C4-2B (cell line): ENCODE measurements at regions not wholly inside any gene's neighbourhood (a gene's known extent, or its start where the extent isn't known, plus 50 kb on each side); places are given as distances from the start of the nearest gene placed in this dataset.
"Not testable (repeated sequence)": the region's sequence is repeated elsewhere in the genome, so short reads cannot be mapped to it uniquely, and the experiment has no call there.

ENCODE experiments used
- H3K27ac ChIP-seq: fragments of 450-650 bp; 2 replicates; pipeline ENCODE4 v1.5.1; 2017
- CTCF ChIP-seq: fragments of 450-650 bp; conservative IDR thresholded peaks from 2 replicates; pipeline ENCODE4 v1.5.1; 2017; ENCODE audit warnings: mild to moderate bottlenecking
- ZFX ChIP-seq: fragments of 450-650 bp; IDR thresholded peaks from 2 replicates; pipeline ENCODE4 v1.6.1; 2017

DNA sequence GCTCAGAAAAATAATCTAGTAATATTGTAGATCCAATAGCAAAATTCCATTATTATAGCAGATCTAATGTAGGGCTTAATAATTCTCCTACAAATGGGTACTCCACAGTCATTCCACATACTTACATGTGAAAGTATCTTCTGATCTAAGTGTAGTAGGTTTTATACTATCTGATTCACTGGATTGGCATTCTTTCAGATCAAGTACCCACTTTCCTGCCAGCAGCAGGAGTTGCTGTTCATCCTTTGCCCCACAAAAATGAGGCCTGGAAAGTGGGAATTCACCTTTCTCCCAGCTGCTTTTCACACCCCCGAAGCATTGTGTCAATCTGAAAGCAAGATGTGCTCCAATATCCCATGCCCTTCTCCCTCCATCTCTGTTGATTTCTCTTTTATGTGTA, 77.1 kb upstream of the RXFP1 start:
- TF ChIP-seq CTCF (no peak), ZFX (no peak)
- H3K27ac ChIP-seq, result no peak overlapping the region

- TF ChIP-seq ZFX, result no peak
- no peak for TF ChIP-seq CTCF
- no peak overlapping the region for H3K27ac ChIP-seq
Measured at GRCh38 chr4:158446106-158446505, 75.6 kb upstream of the RXFP1 start.

DNA sequence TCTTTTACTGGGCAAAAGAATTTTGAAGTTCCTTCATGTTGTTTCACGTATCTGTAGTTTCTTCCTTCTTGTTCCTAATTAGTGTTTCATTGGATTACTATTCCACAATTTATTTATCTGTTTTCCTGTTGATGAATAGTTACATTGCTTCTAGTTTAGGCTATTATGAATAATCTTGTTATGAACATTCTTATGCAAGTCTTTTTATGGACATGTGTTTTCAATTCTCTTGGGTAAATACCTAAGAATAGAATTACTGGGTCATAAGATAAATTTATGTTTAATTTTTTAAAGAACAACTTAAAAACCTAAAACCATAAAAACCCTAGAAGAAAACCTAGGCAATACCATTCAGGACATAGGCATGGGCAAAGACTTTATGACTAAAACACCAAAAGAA, 70.9 kb upstream of the RXFP1 start:
- TF ChIP-seq CTCF (no peak), ZFX (no peak)
- H3K27ac ChIP-seq, result no peak overlapping the region

- not testable (repeated sequence) for H3K27ac ChIP-seq
Measured at GRCh38 chr4:158452116-158452515, 69.6 kb upstream of the RXFP1 start.

DNA sequence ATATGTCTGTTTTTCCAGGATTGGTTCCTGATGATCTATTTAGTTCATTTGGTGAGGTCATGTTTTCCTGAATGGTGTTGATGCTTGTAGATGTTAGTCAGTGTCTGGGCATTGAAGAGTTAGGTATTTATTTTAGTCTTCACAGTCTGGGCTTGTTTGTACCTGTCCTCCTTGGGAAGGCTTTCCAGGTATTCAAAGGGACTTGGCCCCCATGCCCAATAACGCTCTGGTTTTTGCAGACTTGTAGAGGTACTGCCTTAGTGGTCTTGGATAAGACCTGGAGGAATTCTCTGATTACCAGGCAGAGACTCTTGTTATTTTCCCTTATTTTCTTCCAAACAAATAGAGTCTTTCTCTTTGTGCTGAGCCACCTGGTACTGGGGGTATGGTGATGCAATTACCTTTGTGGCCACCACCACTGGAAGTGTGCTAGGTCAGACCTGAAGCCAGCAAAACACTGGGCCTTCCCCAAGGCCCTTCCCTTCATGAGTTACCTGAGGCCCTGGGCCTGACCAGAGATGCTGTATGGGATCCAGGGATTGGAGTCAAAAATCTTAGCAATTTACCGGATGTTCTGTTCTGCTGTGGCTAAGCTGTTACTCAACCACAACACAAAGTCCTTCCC, 63.3 kb upstream of the RXFP1 start:
- TF ChIP-seq CTCF (no peak), ZFX (no peak)
- no peak overlapping the region for H3K27ac ChIP-seq

GRCh38 chr4:158459085-158459820, 62.4 kb upstream of the RXFP1 start:
- no peak overlapping the region for H3K27ac ChIP-seq
- TF ChIP-seq ZFX (no peak), CTCF (no peak)

- TF ChIP-seq CTCF, result no peak
- no peak for TF ChIP-seq ZFX
- H3K27ac ChIP-seq, result no peak overlapping the region
Measured at GRCh38 chr4:158461336-158461735, 60.3 kb upstream of the RXFP1 start.

DNA sequence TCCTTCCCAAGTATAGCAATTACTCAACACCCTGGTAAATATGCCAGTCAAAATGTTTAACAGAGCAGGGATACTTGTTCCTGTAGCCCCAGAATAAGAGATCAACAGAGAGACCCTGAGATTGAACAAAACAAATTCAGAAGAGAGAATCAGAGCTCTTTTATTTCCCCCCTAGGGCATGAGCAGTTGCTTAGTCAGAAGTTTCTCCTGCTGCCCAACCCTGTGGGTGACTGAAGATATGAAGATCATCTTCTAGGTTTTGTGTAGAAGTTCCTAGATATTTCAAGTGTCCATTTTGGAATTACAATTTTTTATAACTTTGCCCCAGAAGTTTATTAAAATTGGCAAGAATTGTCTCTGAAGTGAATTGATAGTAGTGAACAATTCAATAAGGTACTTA, 59.1 kb upstream of the RXFP1 start:
- H3K27ac ChIP-seq, result no peak overlapping the region
- no peak for TF ChIP-seq CTCF
- TF ChIP-seq ZFX, result no peak
